OCI-LY7 (cell line): ENCODE measurements at regions not wholly inside any gene's neighbourhood (a gene's known extent, or its start where the extent isn't known, plus 50 kb on each side); places are given as distances from the start of the nearest gene placed in this dataset.

ENCODE experiments used
- CTCF ChIP-seq: fragments of 200-600 bp; sonication (generic); conservative IDR thresholded peaks from 2 replicates; pipeline ENCODE4 v1.5.1; 2014; ENCODE audit warnings: mild to moderate bottlenecking, antibody characterized with exemption, low read length, moderate library complexity, mixed read lengths
- EZH2phosphoT487 ChIP-seq: fragments of 200-600 bp; sonication (generic); IDR thresholded peaks from 2 replicates; pipeline ENCODE4 v1.6.1; 2018; ENCODE audit warnings: low read depth, borderline replicate concordance, mild to moderate bottlenecking, mixed run types, antibody characterized with exemption, low read length, moderate library complexity, mixed read lengths

DNA sequence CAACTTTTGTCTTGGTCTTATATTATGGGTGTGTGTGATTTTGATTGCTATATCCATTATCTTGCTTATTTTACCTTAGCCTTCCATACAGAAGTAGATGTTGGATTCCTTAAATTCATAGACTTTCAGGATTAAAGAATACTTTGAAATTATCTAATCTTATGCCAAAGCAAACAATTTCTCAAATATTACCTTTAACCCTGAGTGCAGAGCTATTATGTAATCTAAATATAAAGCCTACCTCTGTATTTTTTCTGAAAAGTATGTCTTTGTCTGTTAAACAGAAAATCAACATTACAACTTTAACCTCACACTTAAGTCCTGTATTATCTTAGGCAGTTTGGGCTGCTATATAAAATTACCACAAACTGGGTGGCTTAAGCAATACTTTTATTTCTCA is 782.5 kb downstream of the STIM2 start:
- TF ChIP-seq CTCF (no peak), EZH2phosphoT487 (no peak)
